GDM1 (cell line): ENCODE measurements at regions not wholly inside any gene's neighbourhood (a gene's known extent, or its start where the extent isn't known, plus 50 kb on each side); places are given as distances from the start of the nearest gene placed in this dataset.

Experiments
- DNase-seq: peaks from one replicate; lab custom pipeline; 2025; lab: John Stamatoyannopoulos, UW

DNA sequence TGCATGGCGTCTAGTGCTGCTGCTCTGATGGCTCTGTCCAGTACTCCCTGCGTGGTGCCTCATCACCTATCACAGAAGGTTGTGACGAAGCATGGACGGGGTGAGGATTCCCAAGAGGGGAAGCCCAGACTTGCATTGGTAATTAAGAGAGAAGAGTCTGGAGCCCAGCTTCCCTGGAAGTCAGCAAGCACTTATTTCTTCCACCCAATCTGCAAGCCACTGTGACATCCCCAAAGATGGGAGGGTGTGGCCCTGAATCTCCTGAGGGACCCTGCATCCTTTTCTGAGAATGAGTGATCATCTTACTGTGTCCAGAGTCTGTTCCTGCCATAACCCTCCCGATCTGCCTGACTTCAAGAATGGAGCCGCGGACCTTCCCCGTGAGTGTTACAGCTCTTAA, 166.7 kb downstream of the PTPN20 start:
- DNase-seq = no peak

DNA sequence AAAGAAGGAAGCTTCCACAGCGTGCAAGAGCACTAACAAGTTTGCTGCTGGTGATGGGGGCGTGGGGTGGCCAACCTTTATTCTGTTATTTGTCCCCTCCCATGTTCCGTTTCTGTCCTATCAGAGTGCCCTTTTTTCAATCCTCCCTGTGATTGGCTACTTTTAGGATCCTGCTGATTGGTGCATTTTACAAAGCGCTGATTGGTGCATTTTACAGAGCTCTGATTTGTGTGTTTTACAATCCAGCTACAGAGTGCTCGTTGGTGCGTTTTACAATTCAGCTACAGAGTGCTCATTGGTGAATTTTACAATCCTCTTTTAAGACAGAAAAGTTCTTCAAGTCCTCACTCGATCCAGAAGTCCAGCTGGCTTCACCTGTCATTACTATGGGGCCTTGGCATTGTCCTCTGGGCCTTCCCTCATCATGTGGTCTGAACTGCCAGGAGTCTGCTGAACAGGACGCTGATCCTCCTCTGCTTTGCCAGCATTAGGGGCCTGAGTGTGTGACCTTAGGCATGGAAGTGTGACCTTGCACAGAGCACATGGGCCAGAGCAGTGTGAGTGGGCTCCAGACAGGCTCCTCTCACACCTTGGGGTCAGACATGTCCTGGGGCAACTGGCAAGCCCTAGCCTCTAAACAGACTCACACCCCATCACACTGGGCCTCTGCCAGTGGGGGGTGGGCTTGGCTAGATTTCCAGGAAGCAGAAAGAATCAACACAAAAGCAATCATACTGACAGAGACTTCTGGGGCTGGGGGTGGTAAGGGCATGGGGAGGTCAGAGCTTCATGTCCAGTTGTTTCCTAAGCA, 167.4 kb downstream of the PTPN20 start:
- no peak for DNase-seq

DNA sequence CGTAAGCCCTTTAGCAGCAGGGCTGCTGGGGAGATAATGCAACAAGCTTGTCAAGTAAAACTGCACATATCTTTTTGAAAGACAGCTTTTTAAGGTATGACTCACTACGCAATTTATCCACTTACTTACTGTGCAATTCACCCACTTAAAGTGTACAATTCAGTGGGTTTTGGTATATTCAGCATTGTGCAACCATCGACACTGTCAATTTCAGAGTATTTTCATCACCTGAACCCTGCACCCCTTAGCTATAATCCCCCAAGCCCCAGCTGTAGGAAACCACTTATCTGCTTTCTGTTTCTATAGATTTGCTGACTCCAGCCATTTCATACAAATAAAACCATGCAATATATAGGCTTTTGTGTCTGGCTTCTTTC, 168.0 kb downstream of the PTPN20 start:
- DNase-seq = no peak

DNA sequence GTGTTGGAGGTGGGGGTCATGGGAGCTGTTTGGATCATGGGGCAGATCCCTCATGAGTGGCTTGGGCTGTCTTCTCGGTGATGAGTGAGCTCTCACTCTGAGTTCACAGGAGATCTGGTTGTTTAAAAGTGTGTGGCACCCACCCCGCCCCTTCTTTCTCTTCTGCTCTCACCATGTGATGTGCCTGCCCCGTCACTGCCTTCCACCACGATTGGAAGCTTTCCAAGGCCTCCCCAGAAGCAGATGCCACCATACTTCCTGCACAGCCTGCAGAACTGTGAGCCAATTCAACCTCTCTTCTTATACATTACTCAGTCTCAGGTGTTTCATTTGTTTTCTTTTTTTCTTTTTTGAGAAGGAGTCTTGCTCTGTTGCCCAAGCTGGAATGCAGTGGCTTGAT, 170.0 kb downstream of the PTPN20 start:
- no peak for DNase-seq

DNA sequence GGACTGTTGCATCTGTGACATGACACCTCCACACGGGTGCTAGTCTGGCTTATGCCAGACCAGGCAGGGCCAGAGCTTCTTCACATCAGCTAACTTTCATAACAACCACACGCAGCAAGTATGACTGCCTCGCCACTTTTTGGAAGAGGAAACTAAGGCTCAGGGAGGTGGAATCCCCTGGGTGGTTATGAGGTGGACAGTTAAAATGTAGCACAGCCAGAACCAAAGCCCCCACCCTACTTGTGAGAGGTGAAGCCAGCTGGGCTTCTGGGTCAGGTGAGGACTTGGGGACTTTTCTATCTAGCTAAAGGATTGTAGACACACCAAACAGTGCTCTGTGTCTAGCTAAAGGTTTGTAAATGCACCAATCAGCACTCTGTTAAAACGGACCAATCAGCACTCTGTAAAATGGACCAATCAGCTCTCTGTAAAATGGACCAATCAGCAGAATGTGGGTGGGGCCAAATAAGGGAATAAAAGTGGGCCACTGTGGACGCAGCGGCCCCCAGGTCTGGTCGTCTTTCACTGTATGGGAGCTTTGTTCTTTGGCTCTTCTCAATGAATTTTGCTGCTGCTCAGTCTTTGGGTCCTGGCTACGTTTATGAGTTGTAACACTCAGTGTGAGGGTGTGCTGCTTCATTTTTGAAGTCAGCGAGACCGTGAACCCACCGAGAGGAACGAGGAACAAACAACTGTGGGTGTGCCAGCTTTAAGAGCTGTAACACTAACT, 171.0 kb downstream of the PTPN20 start:
- no peak for DNase-seq

DNA sequence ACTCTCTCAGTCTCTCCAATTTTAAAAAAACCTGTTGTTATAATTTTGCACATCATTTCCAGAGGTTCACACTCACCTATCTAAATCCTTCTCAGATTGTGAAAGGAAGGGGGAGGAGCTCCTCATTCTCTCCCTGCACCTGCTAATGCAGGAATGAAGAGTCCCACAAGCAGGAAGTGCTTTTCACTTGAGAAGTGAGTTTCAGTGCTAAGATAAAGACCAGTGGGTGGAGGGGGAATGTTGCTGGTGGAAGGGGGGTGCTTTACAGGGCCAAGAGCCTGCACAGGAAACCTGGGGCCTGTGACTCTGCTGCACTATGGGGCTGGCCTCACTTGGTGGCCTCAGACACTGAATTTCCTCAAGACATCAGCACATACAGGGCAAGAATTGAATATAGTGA, 176.4 kb downstream of the PTPN20 start:
- no peak for DNase-seq

DNA sequence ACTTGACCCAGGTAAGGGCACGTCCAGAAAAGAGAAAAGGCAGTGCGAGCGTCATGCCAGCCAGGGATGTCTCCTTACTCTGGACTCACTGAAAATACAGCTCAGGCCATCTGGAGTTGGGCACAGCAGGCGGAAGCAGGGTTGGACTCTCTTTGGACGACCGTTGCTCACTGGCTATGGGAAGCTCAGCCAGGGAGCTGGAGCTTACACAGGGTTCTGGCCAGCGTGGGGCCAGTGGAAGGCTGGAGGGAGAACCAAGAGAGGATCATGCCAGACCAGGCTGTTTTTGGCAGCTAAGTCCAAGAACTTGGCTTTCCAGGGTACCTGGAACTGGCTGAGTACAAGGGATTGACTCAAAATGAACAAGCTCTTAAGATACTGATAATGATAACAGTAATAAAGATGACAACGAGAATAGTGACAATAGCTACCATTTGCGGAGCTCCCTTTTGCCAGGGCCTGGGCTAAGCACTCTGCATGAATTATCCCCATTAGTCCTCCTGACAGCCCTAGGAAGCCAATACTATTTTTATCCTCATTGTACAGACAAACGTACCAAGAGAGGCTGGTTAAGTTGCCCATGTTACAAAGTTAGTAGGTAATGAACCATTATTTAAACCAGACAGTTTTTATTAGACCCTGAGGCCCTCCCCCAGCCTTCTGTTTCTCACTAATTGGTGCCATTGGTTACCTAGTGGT, 177.6 kb downstream of the PTPN20 start:
- DNase-seq = no peak

DNA sequence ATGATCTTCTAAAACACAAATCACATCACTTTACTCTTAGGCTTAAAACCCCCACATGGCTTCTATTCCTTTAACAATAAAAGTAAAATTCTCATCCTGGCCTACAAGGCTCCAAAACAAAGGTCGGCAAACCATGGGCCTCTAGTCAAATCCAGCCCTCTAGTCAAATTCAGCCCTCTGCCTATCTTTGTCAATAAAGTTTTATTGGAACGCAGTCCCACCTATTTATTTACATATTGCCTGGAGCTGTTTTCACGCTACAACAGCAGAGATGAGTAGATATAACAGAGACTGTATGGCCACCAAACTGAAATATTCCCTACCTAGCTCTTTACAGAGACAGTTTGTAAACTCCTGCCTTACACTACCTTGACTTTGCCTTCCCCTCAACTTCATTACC, 178.8 kb downstream of the PTPN20 start:
- DNase-seq = no peak

DNA sequence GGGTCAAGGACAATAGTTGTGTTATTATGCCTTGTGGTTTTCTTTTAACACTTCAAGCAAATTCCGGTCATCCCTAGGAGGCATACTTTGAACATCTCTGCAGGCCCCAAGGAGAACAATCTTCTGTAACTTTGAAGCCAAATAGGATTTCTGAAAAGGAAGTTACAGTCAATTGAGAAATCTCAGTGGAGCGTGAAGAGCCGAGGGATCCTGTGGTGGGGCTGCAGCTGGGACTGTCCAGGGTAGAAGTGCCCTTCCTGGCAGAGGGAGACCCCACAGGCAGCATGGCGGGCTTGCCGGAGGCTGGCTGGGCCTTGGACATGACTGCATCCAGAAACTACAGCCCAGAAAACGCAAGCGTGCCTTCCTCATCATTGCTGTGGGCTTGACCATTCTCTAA, 179.7 kb downstream of the PTPN20 start:
- DNase-seq = no peak

DNA sequence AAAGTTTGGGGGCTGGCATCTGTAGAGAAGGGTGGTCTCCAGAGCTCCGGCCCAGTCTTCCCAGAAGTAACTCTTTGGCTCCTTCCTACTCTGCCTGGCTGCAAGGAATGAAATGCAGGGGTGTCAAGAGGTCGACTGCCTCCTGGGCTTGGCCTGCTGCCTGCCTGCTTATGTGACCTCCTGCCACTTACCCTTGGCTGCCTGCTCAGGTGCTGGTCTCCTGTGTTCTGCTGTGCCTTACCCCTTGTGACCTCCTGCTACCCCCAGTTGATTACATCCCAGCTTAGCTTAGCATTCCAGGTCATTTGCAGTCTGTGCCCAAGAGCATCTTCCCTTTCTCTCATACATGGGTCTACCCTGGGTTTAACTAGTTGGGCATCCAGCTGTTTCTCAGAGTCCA, 180.2 kb downstream of the PTPN20 start:
- no peak for DNase-seq

DNA sequence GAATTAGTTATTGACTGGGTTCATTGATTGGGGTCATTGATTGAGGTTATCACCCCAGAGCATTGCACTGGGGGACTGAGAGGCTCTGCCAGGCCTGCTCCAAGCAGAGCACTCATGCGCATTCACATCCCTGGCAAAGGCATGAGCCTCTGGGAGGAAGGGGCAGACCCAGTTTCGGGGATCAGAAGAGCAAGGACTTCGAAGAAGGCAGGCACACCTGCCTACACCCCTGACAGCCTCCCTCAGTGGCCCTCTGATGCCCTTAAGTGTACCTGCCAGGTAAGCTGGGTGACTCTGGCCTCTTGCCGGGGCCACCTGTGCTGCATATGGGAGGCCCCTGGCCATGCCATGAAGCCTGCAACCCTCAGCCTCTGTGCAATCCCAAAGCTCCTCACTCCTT, 181.1 kb downstream of the PTPN20 start:
- DNase-seq = no peak

DNA sequence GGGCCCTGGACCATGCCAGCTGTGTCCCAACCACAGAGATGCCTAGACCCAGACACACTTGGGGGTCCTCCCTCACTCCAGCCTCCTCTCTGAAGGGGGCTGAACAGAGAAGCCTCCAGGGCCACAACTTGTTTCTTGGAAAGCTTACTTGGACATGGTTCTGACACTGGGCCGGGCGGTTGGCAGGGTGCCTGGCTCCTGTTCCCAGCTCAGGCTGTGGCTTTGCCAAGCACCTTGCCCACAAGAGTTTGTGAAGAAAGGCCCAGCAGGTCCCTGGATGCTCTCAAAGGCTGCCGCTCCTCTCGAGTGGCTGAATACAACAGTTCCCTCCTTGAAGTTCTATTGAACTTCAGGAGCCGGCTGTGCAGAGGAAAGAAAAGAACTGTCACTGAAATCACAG, 181.6 kb downstream of the PTPN20 start:
- no peak for DNase-seq

DNA sequence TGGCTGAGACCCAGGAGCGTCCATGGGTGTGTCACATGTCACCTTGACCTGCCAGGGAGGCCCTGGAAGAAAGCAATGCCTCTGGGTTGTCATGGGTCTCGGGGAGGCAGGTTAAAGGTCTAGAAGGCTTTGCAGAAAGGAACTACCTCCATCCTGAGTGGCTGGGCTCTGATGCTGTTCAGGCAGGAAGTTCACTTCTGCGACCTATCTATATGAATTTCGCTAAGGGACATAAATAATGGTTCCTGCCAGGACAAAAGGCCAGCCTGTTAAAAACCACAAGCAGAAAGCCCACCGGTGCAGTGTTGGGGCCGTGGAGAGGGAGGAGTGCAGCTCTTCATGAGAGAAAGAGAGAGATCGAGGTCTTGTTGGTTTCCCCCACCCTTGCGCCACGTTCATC, 182.9 kb downstream of the PTPN20 start:
- DNase-seq = no peak

DNA sequence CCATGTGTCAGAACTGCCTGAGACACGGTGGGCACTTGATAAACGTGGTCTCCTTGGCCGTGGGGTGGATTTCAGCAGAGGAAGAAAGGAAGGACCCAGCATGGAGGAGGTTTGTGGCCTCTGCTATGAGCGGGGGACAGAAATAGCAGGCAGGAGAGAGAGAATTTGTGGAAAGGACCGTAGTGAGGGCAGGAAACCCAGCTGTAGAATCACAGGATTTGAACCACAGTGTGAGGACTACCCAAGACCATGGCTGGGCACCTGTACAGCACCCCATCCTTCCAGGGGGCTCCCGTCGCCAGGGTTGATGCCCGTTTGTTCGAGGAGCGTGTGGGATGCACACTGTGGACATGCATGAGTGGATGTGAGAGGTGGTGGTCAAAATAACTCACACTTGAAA, 183.4 kb downstream of the PTPN20 start:
- DNase-seq = no peak

DNA sequence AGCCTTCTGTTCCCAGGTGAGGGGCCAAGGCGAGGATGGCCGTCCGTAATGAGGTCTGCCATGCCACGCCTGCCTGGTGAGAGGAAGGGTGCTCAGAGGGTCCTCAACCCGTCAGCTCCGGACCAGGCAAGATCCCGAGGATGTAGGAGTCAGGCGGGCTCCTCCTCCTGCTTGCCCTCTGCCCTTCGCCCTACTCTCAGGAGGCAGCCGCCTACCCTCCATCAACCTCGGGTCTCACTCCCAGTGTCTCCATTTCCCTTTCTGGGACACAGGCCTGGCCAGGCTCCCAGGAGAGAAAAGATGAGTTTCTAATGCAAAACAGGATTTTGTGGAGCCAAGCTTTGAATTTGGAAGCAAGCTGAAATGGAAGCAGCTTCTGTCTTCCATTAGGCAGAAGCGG, 184.0 kb downstream of the PTPN20 start:
- no peak for DNase-seq

DNA sequence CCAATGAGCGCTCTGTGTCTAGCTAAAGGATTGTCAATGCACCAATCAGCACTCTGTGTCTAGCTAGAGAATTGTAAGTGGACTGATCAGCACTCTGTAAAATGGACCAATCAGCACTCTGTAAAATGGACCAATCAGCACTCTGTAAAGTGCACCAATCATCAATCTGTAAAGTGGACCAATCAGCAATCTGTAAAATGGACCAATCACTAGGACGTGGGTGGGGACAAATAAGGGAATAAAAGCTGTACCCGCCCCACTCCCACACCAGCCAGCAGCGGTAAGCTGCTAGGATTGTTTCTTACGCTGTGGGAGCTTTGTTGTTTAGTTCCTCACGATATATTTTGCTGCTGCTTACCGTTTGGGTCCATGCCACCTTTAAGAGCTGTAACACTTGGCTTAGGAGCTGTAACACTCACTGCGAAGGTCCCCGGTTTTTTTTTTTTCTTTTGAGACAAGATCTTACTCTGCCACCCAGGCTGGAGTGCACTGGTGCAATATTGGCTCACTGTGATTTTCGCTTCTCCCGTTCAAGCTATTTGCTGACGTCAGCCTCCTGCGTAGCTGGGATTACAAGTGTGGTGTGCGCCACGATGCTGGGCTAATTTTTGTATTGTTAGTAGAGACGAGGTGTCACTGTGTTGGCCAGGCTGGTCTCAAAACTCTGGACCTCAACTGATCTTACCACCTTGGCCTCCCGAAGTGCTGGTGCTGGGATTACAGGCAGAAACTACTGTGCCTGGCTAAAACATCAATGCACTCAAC, 184.8 kb downstream of the PTPN20 start:
- DNase-seq = no peak

DNA sequence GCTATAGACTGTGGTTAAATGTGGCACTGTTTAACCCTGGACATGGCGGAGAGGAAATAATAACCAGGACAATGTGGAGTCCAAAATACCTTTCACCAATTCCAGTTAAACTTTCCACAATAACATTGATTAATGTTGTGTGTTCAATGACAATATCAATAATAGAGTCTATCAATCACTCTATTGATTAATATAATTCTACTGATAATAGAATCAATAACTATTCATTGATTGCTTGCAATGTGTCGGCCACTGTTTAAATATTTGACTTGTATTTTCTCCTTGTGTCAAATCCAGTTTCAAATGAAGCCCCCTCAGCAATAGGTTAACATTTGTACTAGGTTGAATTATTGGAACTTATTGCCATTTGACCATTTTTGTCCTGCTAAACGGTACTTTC, 187.0 kb downstream of the PTPN20 start:
- no peak for DNase-seq

DNA sequence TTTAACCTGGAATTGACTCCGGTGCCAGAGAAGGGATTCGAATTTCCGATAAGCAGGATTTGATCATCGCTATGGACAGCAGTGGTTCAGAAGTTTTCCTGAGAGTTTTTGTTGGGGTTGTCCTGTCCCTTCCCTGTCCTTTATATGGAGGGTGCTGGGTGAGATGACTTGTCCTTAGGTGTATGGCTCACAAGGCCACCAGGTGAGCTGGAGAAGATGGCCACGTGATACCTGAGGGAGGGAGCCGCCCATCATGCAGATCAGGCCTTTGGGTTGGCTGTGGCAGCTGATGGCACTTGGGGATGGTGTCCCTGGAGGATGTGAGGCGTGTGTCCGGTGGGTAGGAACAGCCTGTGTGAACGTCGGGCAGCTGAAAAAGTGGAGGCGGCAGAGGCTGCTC, 187.7 kb downstream of the PTPN20 start:
- DNase-seq = no peak

DNA sequence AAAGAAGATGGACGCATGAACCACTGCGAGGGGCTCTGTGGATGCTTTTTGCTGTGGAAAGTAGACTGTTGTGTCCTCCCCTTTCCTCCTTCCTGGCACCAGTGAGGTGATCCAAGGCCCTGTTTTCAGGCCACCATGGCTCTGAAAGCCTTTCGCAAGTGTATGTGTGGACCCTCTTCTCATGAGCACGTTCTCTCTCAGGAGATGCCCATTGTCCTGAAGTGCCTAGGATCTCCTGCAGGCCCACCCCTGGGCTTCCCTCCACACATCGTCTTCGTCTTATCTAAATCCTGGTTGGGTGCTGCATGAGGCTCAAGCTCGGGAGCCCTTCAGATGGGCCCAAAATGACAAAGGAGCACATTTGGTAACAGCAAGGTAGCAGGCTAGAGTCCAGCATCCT, 188.2 kb downstream of the PTPN20 start:
- DNase-seq = no peak

DNA sequence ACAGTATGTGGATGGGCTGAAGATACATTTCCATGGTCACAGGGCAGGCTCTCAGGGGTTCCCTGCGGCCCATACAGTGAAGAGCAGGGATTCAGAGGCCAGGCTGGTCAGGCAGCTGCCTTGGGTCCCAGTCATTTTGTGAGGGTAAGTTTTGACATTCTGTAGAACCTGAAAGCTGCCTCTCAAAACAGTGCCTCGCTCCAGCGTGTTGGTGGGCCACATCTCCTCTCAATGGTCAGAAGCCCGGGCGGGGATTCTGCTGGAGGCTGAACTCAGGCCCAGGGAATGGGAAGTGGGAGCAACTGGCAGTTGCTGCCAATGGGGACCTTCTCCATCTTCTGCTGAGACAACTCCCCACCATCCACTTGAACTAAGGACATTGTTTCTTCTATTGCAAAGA, 190.0 kb downstream of the PTPN20 start:
- no peak for DNase-seq

DNA sequence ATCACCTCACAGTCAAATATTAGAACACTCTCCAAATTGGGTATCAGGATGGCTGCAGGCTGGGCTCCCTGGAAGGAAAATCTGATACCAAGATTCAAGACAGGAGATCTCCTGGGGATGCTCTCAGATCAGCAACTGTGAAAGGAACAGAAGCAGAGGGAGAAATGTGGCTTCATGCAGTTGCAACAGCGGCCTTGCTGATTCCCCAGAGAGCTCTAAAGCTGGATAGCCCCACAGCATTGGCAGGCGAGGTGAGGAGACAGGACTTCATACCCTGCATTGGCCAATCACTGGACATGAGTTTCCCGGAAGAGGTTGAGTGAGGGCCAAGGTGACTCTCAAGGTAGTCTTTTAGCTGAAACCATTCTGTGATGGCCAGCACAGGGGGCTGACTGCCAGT, 190.6 kb downstream of the PTPN20 start:
- DNase-seq = no peak

DNA sequence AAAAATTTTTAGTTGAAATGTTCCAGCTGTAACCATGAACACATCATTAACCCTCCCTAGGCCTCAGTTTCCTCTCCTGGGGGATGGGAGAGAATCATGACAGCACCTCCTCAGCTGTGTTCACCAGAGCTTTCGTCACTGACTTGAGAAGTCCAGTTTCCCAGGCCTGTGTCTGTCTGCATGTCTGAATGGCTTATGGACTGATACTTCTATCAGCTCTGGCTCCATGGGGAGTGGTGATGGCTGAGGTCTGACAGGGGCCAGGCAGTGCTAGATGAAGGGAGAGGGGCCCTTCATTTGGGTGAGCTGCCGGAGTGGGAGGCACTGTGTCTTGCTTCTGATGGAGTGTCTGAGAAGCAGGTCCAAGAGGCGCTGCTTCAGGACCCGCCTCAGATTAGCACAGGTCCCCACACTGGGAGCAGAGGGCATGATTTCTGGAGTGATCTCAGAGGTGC, 192.9 kb downstream of the PTPN20 start:
- no peak for DNase-seq
